ENCODE measurements at regions not wholly inside any gene's neighbourhood (a gene's known extent, or its start where the extent isn't known, plus 50 kb on each side); places are given as distances from the start of the nearest gene placed in this dataset.
A peak's percentile ranks its signal among the peaks of the same experiment; 100 is the strongest.

GRCh38 chr11:76279646-76280045, 73.3 kb upstream of the WNT11 start:
- no peaks in the 10 kb centered on the region for H3K27me3 ChIP-seq
- no peaks in the 10 kb centered on the region for H3K36me3 ChIP-seq
- no peak for TF ChIP-seq EZH2phosphoT487 (IDR thresholded peaks at IDR 0.05)
- H2AFZ ChIP-seq (replicated peaks), result no peak overlapping the region
- peak overlapping the region; percentile 90 for H3K27ac Mint-ChIP-seq
- no peaks in the 10 kb centered on the region for H3K79me2 ChIP-seq (ENCODE audit: low read depth)
- no peak overlapping the region for H3K9ac ChIP-seq
- H3K9me3 ChIP-seq (ENCODE audit: low read depth), result no peaks in the 10 kb centered on the region
- H3K4me3 ChIP-seq, result no peak overlapping the region
- no peaks in the 10 kb centered on the region for H3F3A ChIP-seq (ENCODE audit: low read depth)
- H3K9me3 Mint-ChIP-seq, result peaks cover 6% of the 10 kb centered on the region
- no peak overlapping the region for H3K4me2 ChIP-seq
- peaks cover 13% of the 10 kb centered on the region for H3K4me1 Mint-ChIP-seq
- H4K20me1 ChIP-seq (ENCODE audit: low read depth), result no peaks in the 10 kb centered on the region
- H3K27ac ChIP-seq, result no peak overlapping the region
- H3K36me3 Mint-ChIP-seq, result no peaks in the 10 kb centered on the region
- peaks cover 11% of the 10 kb centered on the region for H3K4me1 ChIP-seq
- peaks cover 2% of the 10 kb centered on the region for H3K27me3 Mint-ChIP-seq (ENCODE audit: insufficient read depth, low read depth)
- H3K4me3 Mint-ChIP-seq, result peak overlapping the region; percentile 6
- DNase-seq (ENCODE audit: low spot score), result no peak

GRCh38 chr11:76279038-76279437, 72.7 kb upstream of the WNT11 start:
- Histone ChIP-seq H3K79me2 (ENCODE audit: low read depth) (no peaks in the 10 kb centered on the region), H3K4me2 (no peak overlapping the region), H3K4me3 (no peak overlapping the region), H2AFZ (replicated peaks) (no peak overlapping the region), H4K20me1 (ENCODE audit: low read depth) (no peaks in the 10 kb centered on the region), H3K4me1 (peaks cover 8% of the 10 kb centered on the region), H3K9me3 (ENCODE audit: low read depth) (no peaks in the 10 kb centered on the region), H3K36me3 (no peaks in the 10 kb centered on the region), H3K27ac (no peak overlapping the region), H3F3A (ENCODE audit: low read depth) (no peaks in the 10 kb centered on the region), H3K27me3 (no peaks in the 10 kb centered on the region), H3K9ac (no peak overlapping the region)
- Mint-ChIP-seq H3K36me3 (no peaks in the 10 kb centered on the region), H3K4me1 (peaks cover 13% of the 10 kb centered on the region), H3K27ac (no peak overlapping the region), H3K9me3 (peaks cover 12% of the 10 kb centered on the region), H3K4me3 (no peak overlapping the region), H3K27me3 (ENCODE audit: insufficient read depth, low read depth) (peaks cover 5% of the 10 kb centered on the region)
- no peak for TF ChIP-seq EZH2 (IDR thresholded peaks at IDR 0.05)
- DNase-seq (ENCODE audit: low spot score), result no peak

- Histone ChIP-seq H3K27ac (no peak overlapping the region), H3K4me3 (no peak overlapping the region), H3F3A (ENCODE audit: low read depth) (no peaks in the 10 kb centered on the region), H3K27me3 (no peaks in the 10 kb centered on the region), H3K4me2 (no peak overlapping the region), H4K20me1 (ENCODE audit: low read depth) (no peaks in the 10 kb centered on the region), H3K9me3 (ENCODE audit: low read depth) (no peaks in the 10 kb centered on the region), H3K79me2 (ENCODE audit: low read depth) (no peaks in the 10 kb centered on the region), H3K36me3 (no peaks in the 10 kb centered on the region), H2AFZ (replicated peaks) (no peak overlapping the region), H3K4me1 (peaks cover 5% of the 10 kb centered on the region), H3K9ac (no peak overlapping the region)
- H3K4me1 Mint-ChIP-seq, result peaks cover 13% of the 10 kb centered on the region
- no peak for TF ChIP-seq CTCF (IDR thresholded peaks at IDR 0.05)
- TF ChIP-seq EZH2 (IDR thresholded peaks at IDR 0.05), result no peak
- no peak for TF ChIP-seq EZH2phosphoT487 (IDR thresholded peaks at IDR 0.05)
- no peaks in the 10 kb centered on the region for H3K36me3 Mint-ChIP-seq
- DNase-seq (ENCODE audit: low spot score), result no peak
- H3K4me3 Mint-ChIP-seq, result no peak overlapping the region
- H3K9me3 Mint-ChIP-seq, result peaks cover 15% of the 10 kb centered on the region
- H3K27ac Mint-ChIP-seq, result no peak overlapping the region
- peaks cover 5% of the 10 kb centered on the region for H3K27me3 Mint-ChIP-seq (ENCODE audit: insufficient read depth, low read depth)
These were observed 72.2 kb upstream of the WNT11 start for GRCh38 chr11:76278526-76278925.

- Histone ChIP-seq H4K20me1 (ENCODE audit: low read depth) (no peaks in the 10 kb centered on the region), H3K4me2 (no peak overlapping the region), H2AFZ (replicated peaks) (no peak overlapping the region), H3F3A (ENCODE audit: low read depth) (no peaks in the 10 kb centered on the region), H3K9me3 (ENCODE audit: low read depth) (no peaks in the 10 kb centered on the region), H3K4me1 (peaks cover 5% of the 10 kb centered on the region), H3K27ac (no peak overlapping the region), H3K36me3 (no peaks in the 10 kb centered on the region), H3K4me3 (no peak overlapping the region), H3K27me3 (no peaks in the 10 kb centered on the region), H3K79me2 (ENCODE audit: low read depth) (no peaks in the 10 kb centered on the region), H3K9ac (no peak overlapping the region)
- H3K9me3 Mint-ChIP-seq, result peaks cover 15% of the 10 kb centered on the region
- H3K27ac Mint-ChIP-seq, result no peak overlapping the region
- DNase-seq (ENCODE audit: low spot score), result peak; percentile 23
- TF ChIP-seq EZH2phosphoT487 (IDR thresholded peaks at IDR 0.05), result no peak
- no peak for TF ChIP-seq CTCF (IDR thresholded peaks at IDR 0.05)
- TF ChIP-seq EZH2 (IDR thresholded peaks at IDR 0.05), result no peak
- H3K4me3 Mint-ChIP-seq, result no peak overlapping the region
- no peaks in the 10 kb centered on the region for H3K36me3 Mint-ChIP-seq
- H3K4me1 Mint-ChIP-seq, result peaks cover 13% of the 10 kb centered on the region
- peaks cover 5% of the 10 kb centered on the region for H3K27me3 Mint-ChIP-seq (ENCODE audit: insufficient read depth, low read depth)
These were observed 71.2 kb upstream of the WNT11 start for GRCh38 chr11:76277298-76278175.

Data from neural progenitor cell (in vitro differentiated cells).